GM12875 (cell line): ENCODE measurements at regions not wholly inside any gene's neighbourhood (a gene's known extent, or its start where the extent isn't known, plus 50 kb on each side); places are given as distances from the start of the nearest gene placed in this dataset.

Source experiments
- H3K4me3 ChIP-seq: one replicate; pipeline ENCODE4 v1.5.1; 2011; ENCODE audit warnings: low read depth, low read length, control low read depth
- TF ChIP-seq, protein P1 (sequence below): IDR thresholded peaks from 2 replicates; pipeline ENCODE4 v1.5.1; 2011; ENCODE audit warnings: low read depth, mild to moderate bottlenecking, control low read depth, inconsistent platforms, low read length, moderate library complexity, borderline replicate concordance; ENCODE audit not compliant: insufficient read depth

- TF ChIP-seq, protein P1, sequence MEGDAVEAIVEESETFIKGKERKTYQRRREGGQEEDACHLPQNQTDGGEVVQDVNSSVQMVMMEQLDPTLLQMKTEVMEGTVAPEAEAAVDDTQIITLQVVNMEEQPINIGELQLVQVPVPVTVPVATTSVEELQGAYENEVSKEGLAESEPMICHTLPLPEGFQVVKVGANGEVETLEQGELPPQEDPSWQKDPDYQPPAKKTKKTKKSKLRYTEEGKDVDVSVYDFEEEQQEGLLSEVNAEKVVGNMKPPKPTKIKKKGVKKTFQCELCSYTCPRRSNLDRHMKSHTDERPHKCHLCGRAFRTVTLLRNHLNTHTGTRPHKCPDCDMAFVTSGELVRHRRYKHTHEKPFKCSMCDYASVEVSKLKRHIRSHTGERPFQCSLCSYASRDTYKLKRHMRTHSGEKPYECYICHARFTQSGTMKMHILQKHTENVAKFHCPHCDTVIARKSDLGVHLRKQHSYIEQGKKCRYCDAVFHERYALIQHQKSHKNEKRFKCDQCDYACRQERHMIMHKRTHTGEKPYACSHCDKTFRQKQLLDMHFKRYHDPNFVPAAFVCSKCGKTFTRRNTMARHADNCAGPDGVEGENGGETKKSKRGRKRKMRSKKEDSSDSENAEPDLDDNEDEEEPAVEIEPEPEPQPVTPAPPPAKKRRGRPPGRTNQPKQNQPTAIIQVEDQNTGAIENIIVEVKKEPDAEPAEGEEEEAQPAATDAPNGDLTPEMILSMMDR, result no peak
- no peak overlapping the region for H3K4me3 ChIP-seq
Measured at GRCh38 chr2:78262713-78263375, 740.7 kb upstream of the LRRTM4 start.

- H3K4me3 ChIP-seq, result no peak overlapping the region
- TF ChIP-seq, protein P1, result no peak
Measured at GRCh38 chr2:78263571-78263970, 741.4 kb upstream of the LRRTM4 start.

DNA sequence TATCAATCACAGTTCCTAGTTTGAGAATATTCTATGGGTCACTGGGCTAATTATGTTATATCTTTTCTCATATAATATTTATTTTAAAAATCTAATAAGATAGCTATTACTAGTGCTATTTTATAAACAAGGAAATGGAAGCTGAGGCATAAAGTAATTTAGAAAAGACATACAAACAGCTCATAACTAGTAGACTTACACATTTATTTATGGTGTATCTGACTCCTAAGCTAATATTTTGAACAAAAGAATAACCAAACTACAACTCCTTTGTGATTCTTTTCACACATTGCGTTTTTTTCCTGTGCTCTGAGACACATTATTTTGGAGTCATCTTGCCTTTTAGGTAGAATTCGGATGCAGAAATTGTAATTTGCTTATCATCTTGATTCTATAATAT, 742.0 kb upstream of the LRRTM4 start:
- TF ChIP-seq, protein P1, result no peak
- H3K4me3 ChIP-seq, result no peak overlapping the region

- H3K4me3 ChIP-seq, result no peak overlapping the region
- TF ChIP-seq, protein P1, result no peak
Measured at GRCh38 chr2:78281164-78281563, 744.3 kb upstream of the REG3G start.

DNA sequence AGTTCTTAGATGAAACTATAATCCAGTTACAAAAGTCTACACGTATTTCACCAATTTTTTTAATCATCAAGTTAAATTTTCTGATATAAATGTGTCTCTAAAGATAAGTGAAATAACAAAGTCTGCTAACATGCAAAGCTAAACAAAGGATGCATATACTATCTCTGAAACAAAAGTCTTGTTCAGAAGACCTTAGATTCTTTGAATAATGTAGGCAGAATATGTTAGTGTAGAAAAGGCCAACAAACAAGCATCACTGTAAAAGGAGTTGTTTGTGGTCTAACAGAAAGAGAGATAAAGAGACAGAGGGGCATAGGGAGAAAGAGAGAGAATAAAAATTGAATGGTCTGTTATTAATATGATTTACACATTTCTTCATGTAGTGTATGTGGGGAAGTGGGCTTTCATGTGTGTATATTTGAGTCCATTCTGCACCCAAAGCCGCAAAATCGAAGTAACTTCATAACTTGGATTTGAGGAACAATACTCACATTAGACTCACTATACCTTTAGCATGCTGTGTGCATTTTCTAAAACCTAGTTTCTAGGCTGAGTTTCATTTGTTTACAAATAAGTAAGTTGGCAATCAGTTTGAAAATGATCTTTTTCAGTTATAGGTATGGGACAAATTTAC, 734.8 kb upstream of the REG3G start:
- H3K4me3 ChIP-seq, result no peak overlapping the region
- TF ChIP-seq, protein P1, result no peak

DNA sequence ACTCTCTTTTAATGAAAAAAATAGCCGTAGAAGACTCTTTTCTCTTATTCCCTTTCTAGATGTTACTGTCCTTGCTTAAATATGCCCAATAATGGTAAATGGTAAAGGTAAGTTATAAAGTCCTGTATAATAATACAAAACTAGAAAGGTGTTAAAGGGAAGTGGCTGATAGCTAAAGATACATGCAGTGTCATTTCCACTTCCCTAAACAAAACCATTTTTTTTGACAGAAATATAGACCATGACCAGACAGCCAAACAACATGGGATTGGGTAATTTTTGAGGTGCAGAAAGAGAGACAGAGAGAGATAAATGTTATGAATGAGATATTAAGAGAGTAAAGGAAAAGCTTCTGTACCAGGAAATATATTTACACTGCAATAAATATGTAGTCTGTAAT, 731.7 kb upstream of the REG3G start:
- H3K4me3 ChIP-seq, result no peak overlapping the region
- TF ChIP-seq, protein P1, result no peak
